ENCODE measurements at regions not wholly inside any gene's neighbourhood (a gene's known extent, or its start where the extent isn't known, plus 50 kb on each side); places are given as distances from the start of the nearest gene placed in this dataset.

- no peaks in the 10 kb centered on the region for H3K27me3 ChIP-seq
- no peak overlapping the region for H3K27ac ChIP-seq
- no peaks in the 10 kb centered on the region for H3K36me3 ChIP-seq
- no peaks in the 10 kb centered on the region for H3K9me3 ChIP-seq
- no peak for TF ChIP-seq EP300 (IDR thresholded peaks at IDR 0.05; ENCODE audit: low read depth)
- TF ChIP-seq POLR2A (IDR thresholded peaks at IDR 0.05): no peak
- TF ChIP-seq CTCF (IDR thresholded peaks at IDR 0.05): no peak
- no peak for TF ChIP-seq POLR2AphosphoS5 (IDR thresholded peaks at IDR 0.05)
- DNase-seq: no peak
- H3K4me1 ChIP-seq: no peaks in the 10 kb centered on the region
- WGBS, 2 donors (ENCODE audit: low coverage in 1 of 2): 76 to 82% methylated on average over 6 to 7 of the region's 7 CpGs
- in situ Hi-C loops (cut with MboI; ENCODE audit: low pct_ligation_motif_present in 1 of 4, low pct_unique_long_range_greater_than_20kb in 1 of 4, low sequenced_read_pairs in 3 of 4) (no loop called here), intact Hi-C loops (cut with DNase I; ENCODE audit: low total_unique reads) (no loop called here)
- H3K4me3 ChIP-seq: no peak overlapping the region
These were observed 97.5 kb upstream of the CCDC85A start for GRCh38 chr2:56086336-56086735.

- in situ Hi-C loops (cut with MboI; ENCODE audit: low pct_ligation_motif_present in 1 of 4, low pct_unique_long_range_greater_than_20kb in 1 of 4, low sequenced_read_pairs in 3 of 4): no loop called here
- Histone ChIP-seq H3K36me3 (no peaks in the 10 kb centered on the region), H3K4me1 (no peaks in the 10 kb centered on the region), H3K9me3 (no peaks in the 10 kb centered on the region), H3K27me3 (no peaks in the 10 kb centered on the region), H3K4me3 (no peak overlapping the region), H3K27ac (no peak overlapping the region)
- WGBS, 2 donors (ENCODE audit: low coverage in 1 of 2): 76 to 85% methylated on average over 4 of the region's 4 CpGs
- TF ChIP-seq POLR2A (IDR thresholded peaks at IDR 0.05) (no peak), EP300 (IDR thresholded peaks at IDR 0.05; ENCODE audit: low read depth) (no peak), POLR2AphosphoS5 (IDR thresholded peaks at IDR 0.05) (no peak), CTCF (IDR thresholded peaks at IDR 0.05) (no peak)
- DNase-seq: no peak
- intact Hi-C loops (cut with DNase I; ENCODE audit: low total_unique reads): no loop called here
These were observed 95.4 kb upstream of the CCDC85A start for GRCh38 chr2:56088411-56088810.

GRCh38 chr2:56089931-56090330 lies 93.9 kb upstream of the CCDC85A start:
- TF ChIP-seq POLR2AphosphoS5 (IDR thresholded peaks at IDR 0.05) (no peak), CTCF (IDR thresholded peaks at IDR 0.05) (no peak), EP300 (IDR thresholded peaks at IDR 0.05; ENCODE audit: low read depth) (no peak), POLR2A (IDR thresholded peaks at IDR 0.05) (no peak)
- Histone ChIP-seq H3K36me3 (no peaks in the 10 kb centered on the region), H3K4me1 (no peaks in the 10 kb centered on the region), H3K9me3 (no peaks in the 10 kb centered on the region), H3K27me3 (no peaks in the 10 kb centered on the region), H3K4me3 (no peak overlapping the region), H3K27ac (no peak overlapping the region)
- 69 to 74% methylated on average over 3 of the region's 3 CpGs for WGBS, 2 donors (ENCODE audit: low coverage in 1 of 2)
- in situ Hi-C loops (cut with MboI; ENCODE audit: low pct_ligation_motif_present in 1 of 4, low pct_unique_long_range_greater_than_20kb in 1 of 4, low sequenced_read_pairs in 3 of 4): no loop called here
- no peak for DNase-seq
- intact Hi-C loops (cut with DNase I; ENCODE audit: low total_unique reads): no loop called here

GRCh38 chr2:56099963-56100362 lies 83.8 kb upstream of the CCDC85A start:
- H3K4me1 ChIP-seq: no peaks in the 10 kb centered on the region
- in situ Hi-C loops (cut with MboI; ENCODE audit: low pct_ligation_motif_present in 1 of 4, low pct_unique_long_range_greater_than_20kb in 1 of 4, low sequenced_read_pairs in 3 of 4): no loop called here
- DNase-seq: no peak
- no peak overlapping the region for H3K4me3 ChIP-seq
- no peak for TF ChIP-seq CTCF (IDR thresholded peaks at IDR 0.05)
- no peak for TF ChIP-seq POLR2AphosphoS5 (IDR thresholded peaks at IDR 0.05)
- no peak for TF ChIP-seq POLR2A (IDR thresholded peaks at IDR 0.05)
- TF ChIP-seq EP300 (IDR thresholded peaks at IDR 0.05; ENCODE audit: low read depth): no peak
- intact Hi-C loops (cut with DNase I; ENCODE audit: low total_unique reads): no loop called here
- no peaks in the 10 kb centered on the region for H3K9me3 ChIP-seq
- no peaks in the 10 kb centered on the region for H3K27me3 ChIP-seq
- no peak overlapping the region for H3K27ac ChIP-seq
- no peaks in the 10 kb centered on the region for H3K36me3 ChIP-seq

All from transverse colon (tissue), 4 donors.